Parathyroid adenoma (tissue), 2 donors: ENCODE measurements at regions not wholly inside any gene's neighbourhood (a gene's known extent, or its start where the extent isn't known, plus 50 kb on each side); places are given as distances from the start of the nearest gene placed in this dataset.
"Not testable (repeated sequence)": the region's sequence is repeated elsewhere in the genome, so short reads cannot be mapped to it uniquely, and the experiment has no call there.

ENCODE experiments used
- H2AFZ ChIP-seq: fragments of 300-600 bp; sonication (generic); one replicate; pipeline ENCODE4 v1.7.0; 2017; ENCODE audit warnings: antibody characterized with exemption, mild to moderate bottlenecking
- H3K27ac ChIP-seq: fragments of 300-600 bp; sonication (generic); one replicate; pipeline ENCODE4 v1.7.0; 2017
- H3K27me3 ChIP-seq: fragments of 300-600 bp; sonication (generic); one replicate; pipeline ENCODE4 v1.7.0; 2017; ENCODE audit warnings: low read length; ENCODE audit not compliant: control insufficient read depth, insufficient read depth
- H3K36me3 ChIP-seq: fragments of 300-600 bp; sonication (generic); one replicate; pipeline ENCODE4 v1.7.0; 2017; ENCODE audit warnings: low read length; ENCODE audit not compliant: control insufficient read depth, insufficient read depth
- H3K4me1 ChIP-seq: fragments of 300-600 bp; sonication (generic); one replicate; pipeline ENCODE4 v1.7.0; 2017; ENCODE audit warnings: control low read depth
- H3K4me2 ChIP-seq: fragments of 300-600 bp; sonication (generic); one replicate; pipeline ENCODE4 v1.7.0; 2017; ENCODE audit warnings: low read length
- H3K4me3 ChIP-seq: fragments of 300-600 bp; sonication (generic); one replicate; pipeline ENCODE4 v1.7.0; 2017; ENCODE audit warnings: low read depth, low read length
- H3K79me2 ChIP-seq: fragments of 300-600 bp; sonication (generic); one replicate; pipeline ENCODE4 v1.7.0; 2017; ENCODE audit warnings: control low read depth
- H3K9ac ChIP-seq: fragments of 300-600 bp; sonication (generic); one replicate; pipeline ENCODE4 v1.7.0; 2017; ENCODE audit warnings: mild to moderate bottlenecking
- H3K9me3 ChIP-seq: fragments of 300-600 bp; sonication (generic); one replicate; pipeline ENCODE4 v1.7.0; 2017; ENCODE audit warnings: low read length; ENCODE audit not compliant: control insufficient read depth
- CTCF ChIP-seq: fragments of 300-600 bp; sonication (generic); IDR thresholded peaks from one replicate; pipeline ENCODE4 v1.7.0; 2017; ENCODE audit warnings: antibody characterized with exemption, mild to moderate bottlenecking
- donor health status: primary hyperparathyroidism.

GRCh38 chr12:23380419-23381100 lies 568.9 kb downstream of the SOX5 start:
- Histone ChIP-seq H3K79me2 (no peaks in the 10 kb centered on the region), H3K4me2 (no peak overlapping the region), H3K27ac (no peak overlapping the region), H3K36me3 (no peaks in the 10 kb centered on the region), H3K9ac (no peak overlapping the region), H2AFZ (no peak overlapping the region), H3K4me1 (no peaks in the 10 kb centered on the region), H3K4me3 (no peak overlapping the region), H3K27me3 (no peaks in the 10 kb centered on the region), H3K9me3 (peaks cover 3% of the 10 kb centered on the region)
- TF ChIP-seq CTCF, result no peak

GRCh38 chr12:23388898-23389297 lies 560.6 kb downstream of the SOX5 start:
- H3K9me3 ChIP-seq, H3K4me2 ChIP-seq, H3K27ac ChIP-seq, H3K27me3 ChIP-seq, H2AFZ ChIP-seq, H3K4me1 ChIP-seq, H3K79me2 ChIP-seq, H3K4me3 ChIP-seq, H3K36me3 ChIP-seq, H3K9ac ChIP-seq: not testable (repeated sequence)

GRCh38 chr12:23389315-23389714 lies 560.2 kb downstream of the SOX5 start:
- not testable (repeated sequence) for H2AFZ ChIP-seq, H3K36me3 ChIP-seq, H3K4me3 ChIP-seq, H3K27ac ChIP-seq, H3K9ac ChIP-seq, H3K4me2 ChIP-seq, H3K27me3 ChIP-seq, H3K79me2 ChIP-seq, H3K4me1 ChIP-seq, H3K9me3 ChIP-seq

GRCh38 chr12:23399402-23399933 lies 550.0 kb downstream of the SOX5 start:
- H3K36me3 ChIP-seq, result no peaks in the 10 kb centered on the region

GRCh38 chr12:23415180-23415579 lies 534.3 kb downstream of the SOX5 start:
- Histone ChIP-seq H3K9me3 (no peaks in the 10 kb centered on the region), H3K36me3 (no peaks in the 10 kb centered on the region), H2AFZ (no peak overlapping the region), H3K9ac (no peak overlapping the region), H3K79me2 (no peaks in the 10 kb centered on the region), H3K27me3 (no peaks in the 10 kb centered on the region), H3K27ac (no peak overlapping the region), H3K4me3 (no peak overlapping the region), H3K4me2 (no peak overlapping the region), H3K4me1 (no peaks in the 10 kb centered on the region)
- no peak for TF ChIP-seq CTCF

More at GRCh38 chr12:23399402-23399933, 550.0 kb downstream of the SOX5 start:
- Histone ChIP-seq H3K9me3 (no peaks in the 10 kb centered on the region), H3K9ac (no peak overlapping the region), H3K4me2 (no peak overlapping the region), H2AFZ (no peak overlapping the region), H3K79me2 (no peaks in the 10 kb centered on the region), H3K27me3 (no peaks in the 10 kb centered on the region), H3K4me3 (no peak overlapping the region), H3K27ac (no peak overlapping the region), H3K4me1 (no peaks in the 10 kb centered on the region)
- TF ChIP-seq CTCF, result no peak

GRCh38 chr12:23421556-23421955 lies 527.9 kb downstream of the SOX5 start:
- H3K27ac ChIP-seq, result no peak overlapping the region
- H3K4me3 ChIP-seq, result no peak overlapping the region
- TF ChIP-seq CTCF, result no peak
- no peaks in the 10 kb centered on the region for H3K79me2 ChIP-seq
- no peaks in the 10 kb centered on the region for H3K27me3 ChIP-seq
- H3K36me3 ChIP-seq, result no peaks in the 10 kb centered on the region
- H3K9ac ChIP-seq, result no peak overlapping the region
- no peak overlapping the region for H3K4me2 ChIP-seq
- no peak overlapping the region for H2AFZ ChIP-seq
- H3K4me1 ChIP-seq, result no peaks in the 10 kb centered on the region
- H3K9me3 ChIP-seq, result no peaks in the 10 kb centered on the region
